Keratinocyte (primary cell): ENCODE measurements at regions not wholly inside any gene's neighbourhood (a gene's known extent, or its start where the extent isn't known, plus 50 kb on each side); places are given as distances from the start of the nearest gene placed in this dataset.

Source experiments
- DNase-seq: peaks from one replicate; pipeline ENCODE4 v3.0.0-alpha.2; 2011; ENCODE audit warnings: low read depth, missing footprints, low spot score
- FAIRE-seq: peaks from 2 replicates; lab custom pipeline; 2011; peaks lifted over from hg19 to GRCh38; lab: Jason Lieb, UNC
- H2AFZ ChIP-seq: 2 replicates; pipeline ENCODE4 v1.6.0; 2012; ENCODE audit warnings: low read length, control low read depth, inconsistent platforms; ENCODE audit not compliant: control insufficient read depth
- H3K27ac ChIP-seq: 2 replicates; pipeline ENCODE4 v1.5.1; 2011; ENCODE audit warnings: low read length; ENCODE audit not compliant: control insufficient read depth, insufficient read depth
- H3K27me3 ChIP-seq: 3 replicates; pipeline ENCODE4 v1.6.0; 2011; ENCODE audit warnings: low read length; ENCODE audit not compliant: control insufficient read depth, insufficient read depth; ENCODE audit errors: extremely low read depth
- H3K36me3 ChIP-seq, 2 experiments: 2 replicates in 1 of 2; 3 replicates in 1 of 2; pipeline ENCODE4 v1.5.1; 2011; ENCODE audit warnings: low read length in 2 of 2, mild to moderate bottlenecking in 1 of 2; ENCODE audit not compliant: control insufficient read depth in 2 of 2, insufficient read depth in 2 of 2; ENCODE audit errors: extremely low read depth in 1 of 2
- H3K4me1 ChIP-seq: 3 replicates; pipeline ENCODE4 v1.5.1; 2011; ENCODE audit warnings: low read length; ENCODE audit not compliant: control insufficient read depth, insufficient read depth; ENCODE audit errors: extremely low read depth
- H3K4me2 ChIP-seq: 3 replicates; pipeline ENCODE4 v1.6.0; 2011; ENCODE audit warnings: low read depth, low read length; ENCODE audit not compliant: control insufficient read depth, insufficient read depth; ENCODE audit errors: extremely low read depth
- H3K4me3 ChIP-seq, 3 experiments: fragments of 200-600 bp in 1 of 3; sonication (generic) in 1 of 3; 2 replicates in 2 of 3; 3 replicates in 1 of 3; pipeline ENCODE4 v1.5.1; 2011 to 2016; ENCODE audit warnings: low read length in 3 of 3, mild to moderate bottlenecking in 3 of 3, control low read depth in 2 of 3, inconsistent platforms in 1 of 3, low read depth in 1 of 3, mixed read lengths in 1 of 3, mixed run types in 1 of 3, moderate library complexity in 1 of 3; ENCODE audit not compliant: control insufficient read depth in 2 of 3, insufficient read depth in 2 of 3; ENCODE audit errors: extremely low read depth in 1 of 3
- H3K79me2 ChIP-seq: 2 replicates; pipeline ENCODE4 v1.6.0; 2012; ENCODE audit warnings: low read length; ENCODE audit not compliant: control insufficient read depth, insufficient read depth
- H3K9ac ChIP-seq: 3 replicates; pipeline ENCODE4 v1.6.0; 2011; ENCODE audit warnings: low read length; ENCODE audit not compliant: control insufficient read depth, insufficient read depth; ENCODE audit errors: extremely low read depth
- H3K9me1 ChIP-seq: 3 replicates; pipeline ENCODE4 v1.6.0; 2011; ENCODE audit warnings: low read length; ENCODE audit not compliant: control insufficient read depth, insufficient read depth; ENCODE audit errors: extremely low read depth
- H3K9me3 ChIP-seq: 2 replicates; pipeline ENCODE4 v1.5.1; 2012; ENCODE audit warnings: low read depth, low read length; ENCODE audit not compliant: control insufficient read depth
- H4K20me1 ChIP-seq: 3 replicates; pipeline ENCODE4 v1.6.0; 2011; ENCODE audit warnings: low read length; ENCODE audit not compliant: control insufficient read depth, insufficient read depth; ENCODE audit errors: extremely low read depth
- EZH2 ChIP-seq: IDR thresholded peaks from one replicate; pipeline ENCODE4 v1.6.1; 2012; ENCODE audit warnings: inconsistent platforms, mild to moderate bottlenecking, low read length, moderate library complexity
- dilution Hi-C: fragments of 300-500 bp; cut with MboI; formaldehyde crosslinking; loops from one replicate; pipeline ENCODE4 v1.7.0; 2020; ENCODE audit warnings: low sequenced_read_pairs; ENCODE audit not compliant: extremely low pct_ligation_motif_present
- TF ChIP-seq, protein P1 (sequence below), 3 experiments: IDR thresholded peaks in 1 of 3; conservative IDR thresholded peaks in 1 of 3; optimal IDR thresholded peaks in 1 of 3; 2 replicates in 2 of 3; 3 replicates in 1 of 3; pipeline versions ENCODE3 to v1.5.1; 2011; ENCODE audit warnings: low read length in 3 of 3, mild to moderate bottlenecking in 3 of 3, moderate library complexity in 2 of 3, control low read depth in 1 of 3, inconsistent platforms in 1 of 3; ENCODE audit not compliant: insufficient read depth in 2 of 3; ENCODE audit errors: extremely low read depth in 1 of 3

DNA sequence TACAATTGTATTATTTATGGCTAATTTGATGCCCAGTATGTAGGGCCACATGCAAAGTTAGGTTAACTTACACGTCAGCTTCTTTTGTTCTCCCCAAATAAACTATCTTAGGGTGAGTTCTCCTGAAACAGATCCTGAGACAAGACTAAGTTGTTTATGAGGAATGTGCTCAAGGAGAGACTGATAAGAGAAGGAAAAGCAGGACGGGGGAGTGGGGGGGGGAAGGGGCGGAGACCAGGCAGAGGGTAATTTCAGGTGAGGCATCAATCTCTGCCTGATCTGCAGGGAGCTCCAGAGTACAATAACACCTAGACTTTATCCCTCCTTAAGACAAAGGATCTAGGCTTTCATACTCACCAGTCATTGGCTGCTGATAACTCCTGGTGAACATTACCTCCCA lies 220.6 kb upstream of the BTBD3 start:
- H3K4me3 ChIP-seq: no peak overlapping the region
- H3K9me1 ChIP-seq: no peaks in the 10 kb centered on the region
- FAIRE-seq: no peak
- no peaks in the 10 kb centered on the region for H3K4me1 ChIP-seq
- H4K20me1 ChIP-seq: no peaks in the 10 kb centered on the region
- H3K4me2 ChIP-seq: no peak overlapping the region
- TF ChIP-seq, protein P1, sequence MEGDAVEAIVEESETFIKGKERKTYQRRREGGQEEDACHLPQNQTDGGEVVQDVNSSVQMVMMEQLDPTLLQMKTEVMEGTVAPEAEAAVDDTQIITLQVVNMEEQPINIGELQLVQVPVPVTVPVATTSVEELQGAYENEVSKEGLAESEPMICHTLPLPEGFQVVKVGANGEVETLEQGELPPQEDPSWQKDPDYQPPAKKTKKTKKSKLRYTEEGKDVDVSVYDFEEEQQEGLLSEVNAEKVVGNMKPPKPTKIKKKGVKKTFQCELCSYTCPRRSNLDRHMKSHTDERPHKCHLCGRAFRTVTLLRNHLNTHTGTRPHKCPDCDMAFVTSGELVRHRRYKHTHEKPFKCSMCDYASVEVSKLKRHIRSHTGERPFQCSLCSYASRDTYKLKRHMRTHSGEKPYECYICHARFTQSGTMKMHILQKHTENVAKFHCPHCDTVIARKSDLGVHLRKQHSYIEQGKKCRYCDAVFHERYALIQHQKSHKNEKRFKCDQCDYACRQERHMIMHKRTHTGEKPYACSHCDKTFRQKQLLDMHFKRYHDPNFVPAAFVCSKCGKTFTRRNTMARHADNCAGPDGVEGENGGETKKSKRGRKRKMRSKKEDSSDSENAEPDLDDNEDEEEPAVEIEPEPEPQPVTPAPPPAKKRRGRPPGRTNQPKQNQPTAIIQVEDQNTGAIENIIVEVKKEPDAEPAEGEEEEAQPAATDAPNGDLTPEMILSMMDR (optimal IDR thresholded peaks at IDR 0.05 in 1 of 3, IDR thresholded peaks at IDR 0.05 in 1 of 3, conservative IDR thresholded peaks at IDR 0.05 in 1 of 3; ENCODE audit: extremely low read depth in 1 of 3, insufficient read depth in 2 of 3, low read length in 3 of 3): no peak
- no peak for TF ChIP-seq EZH2
- H3K9ac ChIP-seq: no peak overlapping the region
- H3K36me3 ChIP-seq: no peaks in the 10 kb centered on the region
- H3K27me3 ChIP-seq: no peaks in the 10 kb centered on the region
- no peak overlapping the region for H2AFZ ChIP-seq
- no peaks in the 10 kb centered on the region for H3K79me2 ChIP-seq
- no peak for DNase-seq
- no peak overlapping the region for H3K27ac ChIP-seq
- no peaks in the 10 kb centered on the region for H3K9me3 ChIP-seq
- dilution Hi-C loops: no loop called here

DNA sequence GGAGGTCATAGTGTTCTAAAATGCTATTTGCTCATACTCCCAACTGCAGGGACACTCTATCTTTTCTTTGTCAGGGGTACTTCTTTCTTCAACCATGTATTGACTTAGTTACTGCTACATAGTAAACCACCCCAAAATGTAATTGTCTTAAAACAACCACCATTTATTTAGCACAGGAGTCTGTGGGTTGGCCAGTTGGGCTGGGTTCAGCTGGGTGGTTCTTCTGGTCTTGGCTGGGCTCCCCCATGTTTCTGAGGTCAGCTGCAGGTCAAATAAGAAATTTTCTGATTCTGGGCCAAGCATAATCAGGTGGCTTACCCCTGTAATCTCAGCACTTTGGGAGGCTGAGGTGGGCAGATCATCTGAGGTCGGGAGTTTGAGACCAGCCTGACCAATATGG lies 220.0 kb upstream of the BTBD3 start:
- H3K9me3 ChIP-seq: no peaks in the 10 kb centered on the region
- no peak overlapping the region for H3K9ac ChIP-seq
- dilution Hi-C loops: no loop called here
- H3K36me3 ChIP-seq: no peaks in the 10 kb centered on the region
- no peaks in the 10 kb centered on the region for H3K79me2 ChIP-seq
- no peak overlapping the region for H3K4me3 ChIP-seq
- DNase-seq: no peak
- no peaks in the 10 kb centered on the region for H3K4me1 ChIP-seq
- no peak overlapping the region for H2AFZ ChIP-seq
- H3K27me3 ChIP-seq: no peaks in the 10 kb centered on the region
- H4K20me1 ChIP-seq: no peaks in the 10 kb centered on the region
- H3K9me1 ChIP-seq: no peaks in the 10 kb centered on the region
- FAIRE-seq: no peak
- H3K4me2 ChIP-seq: no peak overlapping the region
- TF ChIP-seq, protein P1 (optimal IDR thresholded peaks at IDR 0.05 in 1 of 3, IDR thresholded peaks at IDR 0.05 in 1 of 3, conservative IDR thresholded peaks at IDR 0.05 in 1 of 3; ENCODE audit: extremely low read depth in 1 of 3, insufficient read depth in 2 of 3, low read length in 3 of 3): no peak
- TF ChIP-seq EZH2: no peak
- H3K27ac ChIP-seq: no peak overlapping the region
